Left ventricle myocardium inferior (tissue), 1 donor: ENCODE measurements at regions not wholly inside any gene's neighbourhood (a gene's known extent, or its start where the extent isn't known, plus 50 kb on each side); places are given as distances from the start of the nearest gene placed in this dataset.

Experiments used
- DNase-seq: peaks from one replicate; pipeline ENCODE4 v3.0.0-alpha.2; 2020
- H3K27ac ChIP-seq: fragments of 200-600 bp; replicated peaks from 2 replicates; pipeline ENCODE4 v1.8.0; 2021
- H3K27me3 ChIP-seq: fragments of 200-600 bp; 2 replicates; pipeline ENCODE4 v1.8.0; 2021; ENCODE audit warnings: low read depth
- H3K36me3 ChIP-seq: fragments of 200-600 bp; 2 replicates; pipeline ENCODE4 v1.8.0; 2021
- H3K4me1 ChIP-seq: fragments of 200-600 bp; 2 replicates; pipeline ENCODE4 v1.8.0; 2021
- H3K4me3 ChIP-seq: fragments of 200-600 bp; 2 replicates; pipeline ENCODE4 v1.8.0; 2021; ENCODE audit warnings: mild to moderate bottlenecking, moderate library complexity
- H3K9me3 ChIP-seq: fragments of 200-600 bp; replicated peaks from 2 replicates; pipeline ENCODE4 v1.8.0; 2021
- CTCF ChIP-seq: fragments of 200-600 bp; IDR thresholded peaks from 2 replicates; pipeline ENCODE4 v1.8.0; 2021; ENCODE audit warnings: antibody characterized with exemption, mild to moderate bottlenecking, borderline replicate concordance
- intact Hi-C: fragments of 100-400 bp; cut with micrococcal nuclease; formaldehyde crosslinking; loops from one replicate; pipeline ENCODE4 v1.11.0; 2022
- donor health status: DM: no; HTN: yes; CAD: no; lungs with severe emphysema.

GRCh38 chr11:70834984-70835560, 417.3 kb downstream of the SHANK2 start:
- Histone ChIP-seq H3K27ac (no peak overlapping the region), H3K27me3 (peaks cover 78% of the 10 kb centered on the region), H3K36me3 (no peaks in the 10 kb centered on the region), H3K4me3 (no peak overlapping the region), H3K9me3 (peaks cover 26% of the 10 kb centered on the region), H3K4me1 (no peaks in the 10 kb centered on the region)
- TF ChIP-seq CTCF: no peak
- intact Hi-C loops: no loop called here
- no peak for DNase-seq

GRCh38 chr11:70836071-70836470, 416.3 kb downstream of the SHANK2 start:
- TF ChIP-seq CTCF: no peak
- no peaks in the 10 kb centered on the region for H3K36me3 ChIP-seq
- DNase-seq: no peak
- peaks cover 26% of the 10 kb centered on the region for H3K9me3 ChIP-seq
- intact Hi-C loops: no loop called here
- peaks cover 78% of the 10 kb centered on the region for H3K27me3 ChIP-seq
- H3K4me3 ChIP-seq: no peak overlapping the region
- no peaks in the 10 kb centered on the region for H3K4me1 ChIP-seq
- no peak overlapping the region for H3K27ac ChIP-seq

GRCh38 chr11:70838198-70838597, 414.2 kb downstream of the SHANK2 start:
- Histone ChIP-seq H3K4me3 (no peak overlapping the region), H3K27me3 (peaks cover 74% of the 10 kb centered on the region), H3K27ac (no peak overlapping the region), H3K9me3 (peaks cover 26% of the 10 kb centered on the region), H3K4me1 (no peaks in the 10 kb centered on the region), H3K36me3 (no peaks in the 10 kb centered on the region)
- TF ChIP-seq CTCF: no peak
- intact Hi-C loops: no loop called here
- no peak for DNase-seq

GRCh38 chr11:70839851-70840250, 412.5 kb downstream of the SHANK2 start:
- Histone ChIP-seq H3K9me3 (peaks cover 26% of the 10 kb centered on the region), H3K36me3 (no peaks in the 10 kb centered on the region), H3K27ac (no peak overlapping the region), H3K4me3 (no peak overlapping the region), H3K27me3 (peaks cover 74% of the 10 kb centered on the region), H3K4me1 (no peaks in the 10 kb centered on the region)
- intact Hi-C loops: no loop called here
- no peak for TF ChIP-seq CTCF
- no peak for DNase-seq

- peaks cover 75% of the 10 kb centered on the region for H3K27me3 ChIP-seq
- H3K36me3 ChIP-seq: no peaks in the 10 kb centered on the region
- H3K9me3 ChIP-seq: peaks cover 26% of the 10 kb centered on the region
- intact Hi-C loops: no loop called here
- no peak overlapping the region for H3K4me3 ChIP-seq
- no peaks in the 10 kb centered on the region for H3K4me1 ChIP-seq
- DNase-seq: no peak
- no peak overlapping the region for H3K27ac ChIP-seq
- no peak for TF ChIP-seq CTCF
These were observed 411.1 kb downstream of the SHANK2 start for GRCh38 chr11:70841264-70841663.
